ELR (cell line): ENCODE measurements at regions not wholly inside any gene's neighbourhood (a gene's known extent, or its start where the extent isn't known, plus 50 kb on each side); places are given as distances from the start of the nearest gene placed in this dataset.
A peak's percentile ranks its signal among the peaks of the same experiment; 100 is the strongest.

Experiments used
- DNase-seq: peaks from one replicate; pipeline ENCODE4 v3.0.0-alpha.2; 2015; ENCODE audit warnings: low read depth

- DNase-seq, result no peak
Measured at GRCh38 chr9:551986-552929, 289.2 kb upstream of the DMRT1 start.

- no peak for DNase-seq
Measured at GRCh38 chr9:555493-555892, 286.0 kb upstream of the DMRT1 start.

GRCh38 chr9:556199-556598, 285.3 kb upstream of the DMRT1 start:
- no peak for DNase-seq

- no peak for DNase-seq
Measured at GRCh38 chr9:556675-557074, 284.8 kb upstream of the DMRT1 start.

GRCh38 chr9:557601-558201, 283.8 kb upstream of the DMRT1 start:
- DNase-seq, result no peak

GRCh38 chr9:561427-561826, 280.1 kb upstream of the DMRT1 start:
- no peak for DNase-seq

GRCh38 chr9:563200-563599, 278.3 kb upstream of the DMRT1 start:
- no peak for DNase-seq

GRCh38 chr9:565528-565927, 276.0 kb upstream of the DMRT1 start:
- no peak for DNase-seq

GRCh38 chr9:567128-567746, 274.3 kb upstream of the DMRT1 start:
- DNase-seq, result no peak

- DNase-seq, result no peak
Measured at GRCh38 chr9:567747-568305, 273.7 kb upstream of the DMRT1 start.

- no peak for DNase-seq
Measured at GRCh38 chr9:569296-569695, 272.2 kb upstream of the DMRT1 start.

GRCh38 chr9:570187-570586, 271.3 kb upstream of the DMRT1 start:
- no peak for DNase-seq

- DNase-seq, result no peak
Measured at GRCh38 chr9:571066-571465, 270.4 kb upstream of the DMRT1 start.

GRCh38 chr9:571741-572140, 269.8 kb upstream of the DMRT1 start:
- no peak for DNase-seq

- DNase-seq, result no peak
Measured at GRCh38 chr9:573691-574410, 267.6 kb upstream of the DMRT1 start.

- DNase-seq, result no peak
Measured at GRCh38 chr9:575139-575538, 266.4 kb upstream of the DMRT1 start.

- DNase-seq, result no peak
Measured at GRCh38 chr9:580652-581342, 260.7 kb upstream of the DMRT1 start.

GRCh38 chr9:581673-582497, 259.6 kb upstream of the DMRT1 start:
- DNase-seq, result peak; percentile 40

- no peak for DNase-seq
Measured at GRCh38 chr9:582775-583174, 258.7 kb upstream of the DMRT1 start.

GRCh38 chr9:587527-587926, 254.0 kb upstream of the DMRT1 start:
- no peak for DNase-seq

- DNase-seq, result no peak
Measured at GRCh38 chr9:588981-589380, 252.5 kb upstream of the DMRT1 start.
